Ovary (tissue), 3 donors: ENCODE measurements at regions not wholly inside any gene's neighbourhood (a gene's known extent, or its start where the extent isn't known, plus 50 kb on each side); places are given as distances from the start of the nearest gene placed in this dataset.

Experiments
- CTCF ChIP-seq, 3 donors: fragments of 450-650 bp in 2 of 3; fragments of 200-600 bp in 1 of 3; IDR thresholded peaks; one replicate each; pipeline versions ENCODE4 v1.5.1 to v1.8.0; 2016 to 2022; ENCODE audit warnings: antibody characterized with exemption in 3 of 3, mild to moderate bottlenecking in 1 of 3
- EP300 ChIP-seq: sonication (generic); formaldehyde crosslinking; IDR thresholded peaks from one replicate; pipeline ENCODE4 v1.6.1; 2017; ENCODE audit warnings: antibody characterized with exemption
- donor health status: DM: no; HTN: no; CAD: no.

GRCh38 chr18:1090758-1091157 is 186.1 kb downstream of the ADCYAP1 start:
- TF ChIP-seq EP300: no peak
- TF ChIP-seq CTCF (IDR thresholded peaks at IDR 0.05): no peak
